BE2C (cell line): ENCODE measurements at regions not wholly inside any gene's neighbourhood (a gene's known extent, or its start where the extent isn't known, plus 50 kb on each side); places are given as distances from the start of the nearest gene placed in this dataset.
"Not testable (repeated sequence)": the region's sequence is repeated elsewhere in the genome, so short reads cannot be mapped to it uniquely, and the experiment has no call there.

Experiments used
- DNase-seq: peaks from one replicate; pipeline ENCODE4 v3.0.0-alpha.2; 2020
- H3K27me3 ChIP-seq: fragments of 250-450 bp; sonication (Bioruptor Pico); 2 replicates; pipeline ENCODE4 v1.5.1; 2020; ENCODE audit warnings: mild to moderate bottlenecking
- H3K36me3 ChIP-seq: fragments of 250-450 bp; sonication (Bioruptor Pico); 2 replicates; pipeline ENCODE4 v1.5.1; 2020; ENCODE audit warnings: mild to moderate bottlenecking
- H3K4me1 ChIP-seq: fragments of 250-450 bp; sonication (Bioruptor Pico); 2 replicates; pipeline ENCODE4 v1.5.1; 2020
- H3K4me3 ChIP-seq: 2 replicates; pipeline ENCODE4 v1.5.1; 2011; ENCODE audit warnings: low read depth, low read length
- H3K9me3 ChIP-seq: fragments of 250-450 bp; sonication (Bioruptor Pico); 2 replicates; pipeline ENCODE4 v1.5.1; 2020
- TF ChIP-seq, protein P1 (sequence below): IDR thresholded peaks from 2 replicates; pipeline ENCODE4 v1.5.1; 2012; ENCODE audit warnings: mild to moderate bottlenecking, low read depth, low read length

DNA sequence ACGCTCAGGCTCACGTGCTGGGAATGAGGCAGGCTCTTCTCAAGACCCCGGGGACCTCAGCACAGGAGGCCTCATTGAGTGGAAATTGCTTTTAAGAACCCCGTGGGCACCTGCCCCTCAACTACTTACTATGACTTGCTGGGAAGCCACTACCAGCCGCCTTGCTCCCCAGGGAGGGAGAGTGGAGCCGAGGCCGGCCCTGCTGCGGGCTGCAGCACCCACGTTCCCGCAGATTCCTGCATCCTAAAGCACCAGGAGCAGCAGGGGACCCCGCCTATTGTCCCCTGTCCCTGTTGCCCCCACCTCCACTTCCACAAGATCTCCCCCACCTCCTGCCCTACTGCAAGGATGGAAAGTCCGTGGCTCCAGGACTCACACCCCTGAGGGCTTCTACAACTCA lies 541.6 kb upstream of the PFKP start:
- TF ChIP-seq, protein P1, sequence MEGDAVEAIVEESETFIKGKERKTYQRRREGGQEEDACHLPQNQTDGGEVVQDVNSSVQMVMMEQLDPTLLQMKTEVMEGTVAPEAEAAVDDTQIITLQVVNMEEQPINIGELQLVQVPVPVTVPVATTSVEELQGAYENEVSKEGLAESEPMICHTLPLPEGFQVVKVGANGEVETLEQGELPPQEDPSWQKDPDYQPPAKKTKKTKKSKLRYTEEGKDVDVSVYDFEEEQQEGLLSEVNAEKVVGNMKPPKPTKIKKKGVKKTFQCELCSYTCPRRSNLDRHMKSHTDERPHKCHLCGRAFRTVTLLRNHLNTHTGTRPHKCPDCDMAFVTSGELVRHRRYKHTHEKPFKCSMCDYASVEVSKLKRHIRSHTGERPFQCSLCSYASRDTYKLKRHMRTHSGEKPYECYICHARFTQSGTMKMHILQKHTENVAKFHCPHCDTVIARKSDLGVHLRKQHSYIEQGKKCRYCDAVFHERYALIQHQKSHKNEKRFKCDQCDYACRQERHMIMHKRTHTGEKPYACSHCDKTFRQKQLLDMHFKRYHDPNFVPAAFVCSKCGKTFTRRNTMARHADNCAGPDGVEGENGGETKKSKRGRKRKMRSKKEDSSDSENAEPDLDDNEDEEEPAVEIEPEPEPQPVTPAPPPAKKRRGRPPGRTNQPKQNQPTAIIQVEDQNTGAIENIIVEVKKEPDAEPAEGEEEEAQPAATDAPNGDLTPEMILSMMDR, result no peak
- no peak for DNase-seq
- Histone ChIP-seq H3K4me1 (no peaks in the 10 kb centered on the region), H3K36me3 (no peaks in the 10 kb centered on the region), H3K9me3 (no peaks in the 10 kb centered on the region), H3K27me3 (no peaks in the 10 kb centered on the region), H3K4me3 (no peak overlapping the region)

DNA sequence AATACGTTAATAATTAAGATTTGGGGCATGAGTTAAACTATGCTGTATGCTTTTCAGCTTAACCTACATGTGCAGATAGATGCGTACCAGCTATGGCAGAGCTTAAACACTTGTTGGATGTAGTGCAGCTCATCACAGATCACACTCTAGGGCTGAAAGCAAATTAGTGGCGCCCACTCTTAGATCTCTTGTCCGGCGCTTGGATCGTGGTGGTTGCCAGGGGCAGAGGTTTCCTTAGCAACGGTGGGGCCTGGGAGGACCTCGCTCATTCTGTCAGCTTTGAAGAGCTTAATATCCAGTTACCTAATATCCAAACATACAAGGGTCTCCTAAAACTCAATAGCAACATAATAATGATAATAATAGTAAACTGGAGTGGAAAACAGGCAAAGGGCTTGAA lies 548.2 kb upstream of the PFKP start:
- TF ChIP-seq, protein P1, result no peak
- no peaks in the 10 kb centered on the region for H3K27me3 ChIP-seq
- H3K4me3 ChIP-seq, result no peak overlapping the region
- H3K36me3 ChIP-seq, result no peaks in the 10 kb centered on the region
- no peaks in the 10 kb centered on the region for H3K9me3 ChIP-seq
- H3K4me1 ChIP-seq, result no peaks in the 10 kb centered on the region
- no peak for DNase-seq

DNA sequence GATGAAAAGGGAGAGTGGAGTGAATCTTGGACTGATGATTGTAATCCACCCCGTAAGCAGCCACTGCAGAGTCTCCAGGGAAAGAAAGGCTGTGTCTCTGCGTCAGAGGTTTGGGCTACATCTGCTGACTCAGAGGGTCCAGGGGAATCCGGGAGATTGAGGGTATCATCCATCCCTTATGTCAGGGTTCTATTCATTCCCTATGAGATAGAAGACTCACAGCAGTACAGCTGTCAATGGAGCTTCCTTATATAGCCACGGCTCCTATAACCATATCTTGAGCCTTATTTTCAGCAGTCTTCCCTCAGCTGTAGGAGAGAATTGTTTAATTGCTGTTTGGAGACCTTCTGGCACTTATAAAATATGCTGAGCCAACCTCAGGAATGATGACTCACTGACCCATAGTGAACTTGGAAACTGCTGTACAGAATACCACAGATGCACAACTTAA lies 558.2 kb upstream of the PFKP start:
- no peak overlapping the region for H3K4me3 ChIP-seq
- no peaks in the 10 kb centered on the region for H3K36me3 ChIP-seq
- DNase-seq, result no peak
- no peaks in the 10 kb centered on the region for H3K27me3 ChIP-seq
- no peaks in the 10 kb centered on the region for H3K9me3 ChIP-seq
- no peaks in the 10 kb centered on the region for H3K4me1 ChIP-seq
- TF ChIP-seq, protein P1, result no peak

DNA sequence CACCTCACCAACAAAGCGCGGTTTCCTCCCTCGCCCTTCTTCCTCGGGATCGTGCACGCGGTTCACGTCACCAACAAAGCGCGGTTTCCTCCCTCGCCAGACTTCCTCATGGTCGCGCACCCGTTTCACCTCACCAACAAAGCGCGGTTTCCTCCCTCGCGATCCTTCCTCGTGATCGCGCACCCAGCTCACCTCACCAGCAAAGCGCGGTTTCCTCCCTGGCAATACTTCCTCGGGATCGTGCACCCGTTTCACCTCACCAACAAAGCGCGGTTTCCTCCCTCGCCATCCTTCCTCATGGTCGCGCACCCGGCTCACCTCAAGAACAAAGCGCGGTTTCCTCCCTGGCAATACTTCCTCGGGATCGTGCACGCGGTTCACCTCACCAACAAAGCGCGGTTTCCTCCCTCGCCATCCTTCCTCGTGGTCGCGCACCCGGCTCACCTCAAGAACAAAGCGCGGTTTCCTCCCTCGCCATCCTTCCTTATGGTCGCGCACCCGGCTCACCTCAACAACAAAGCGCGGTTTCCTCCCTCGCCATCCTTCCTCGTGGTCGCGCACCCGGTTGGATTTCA lies 565.9 kb upstream of the PFKP start:
- not testable (repeated sequence) for H3K9me3 ChIP-seq, H3K27me3 ChIP-seq, H3K4me1 ChIP-seq, H3K36me3 ChIP-seq, H3K4me3 ChIP-seq, DNase-seq

DNA sequence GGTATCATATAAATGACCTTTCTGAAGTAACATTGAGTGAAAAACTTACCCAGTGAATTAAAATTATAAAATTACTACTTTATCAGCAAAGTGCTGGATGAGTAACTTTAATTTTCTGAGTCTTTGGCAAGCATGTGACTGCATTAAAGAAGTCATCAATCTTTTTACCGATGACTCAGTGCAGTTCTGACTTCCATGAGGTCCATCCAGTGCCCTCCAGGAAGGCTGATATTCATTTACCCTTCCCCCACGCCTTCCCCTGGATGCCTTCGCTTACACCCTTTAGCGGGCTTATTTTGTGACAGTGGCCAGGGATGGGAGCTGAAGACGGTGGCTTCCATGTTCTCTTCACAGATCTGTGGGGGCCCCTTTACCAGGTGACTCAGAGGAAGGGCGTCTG lies 572.9 kb upstream of the PFKP start:
- Histone ChIP-seq H3K4me3 (no peak overlapping the region), H3K9me3 (no peaks in the 10 kb centered on the region), H3K27me3 (no peaks in the 10 kb centered on the region), H3K4me1 (no peaks in the 10 kb centered on the region), H3K36me3 (no peaks in the 10 kb centered on the region)
- no peak for DNase-seq
- TF ChIP-seq, protein P1, result no peak

DNA sequence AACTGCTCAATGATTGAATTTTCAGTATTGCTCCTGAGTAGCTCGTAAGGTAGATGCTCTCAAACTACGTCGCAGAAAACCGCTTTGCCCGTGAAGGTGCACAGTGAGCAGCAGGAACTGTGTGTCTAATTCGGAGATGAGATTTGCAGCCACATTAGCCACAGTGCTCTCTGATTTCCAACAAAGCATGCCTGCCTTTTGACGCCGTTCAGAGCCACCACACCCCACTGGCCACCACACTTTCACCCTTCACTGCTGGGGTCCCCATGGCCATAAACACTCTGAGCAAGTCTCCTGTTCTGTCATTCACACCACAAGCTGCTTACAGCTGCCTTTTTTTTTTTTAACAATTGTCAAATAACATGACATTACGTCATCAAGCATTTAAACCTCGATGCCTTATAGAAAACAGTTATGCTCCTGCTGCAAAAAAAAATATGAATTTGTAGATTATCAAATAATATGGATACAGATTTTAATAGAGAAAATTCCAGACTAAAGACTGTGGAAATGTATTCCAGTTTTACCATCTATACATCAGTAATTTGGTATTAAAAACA lies 578.8 kb upstream of the PFKP start:
- H3K9me3 ChIP-seq, result no peaks in the 10 kb centered on the region
- no peak overlapping the region for H3K4me3 ChIP-seq
- no peak for DNase-seq
- H3K4me1 ChIP-seq, result no peaks in the 10 kb centered on the region
- no peaks in the 10 kb centered on the region for H3K36me3 ChIP-seq
- TF ChIP-seq, protein P1, result no peak
- H3K27me3 ChIP-seq, result no peaks in the 10 kb centered on the region
